GM12878 (cell line): ENCODE measurements at regions not wholly inside any gene's neighbourhood (a gene's known extent, or its start where the extent isn't known, plus 50 kb on each side); places are given as distances from the start of the nearest gene placed in this dataset.

ENCODE experiments used
- ATF7 ChIP-seq: fragments of 450-650 bp; IDR thresholded peaks from 2 replicates; pipeline ENCODE4 v1.6.1; 2016; ENCODE audit warnings: low read depth, mild to moderate bottlenecking
- BHLHE40 ChIP-seq, 2 experiments: fragments of 450-650 bp in 1 of 2; IDR thresholded peaks; 2 replicates each; pipeline ENCODE4 v1.6.1; 2011 to 2017; ENCODE audit warnings: low read depth in 2 of 2, borderline replicate concordance in 1 of 2, improper control_type of control experiment in 1 of 2, low read length in 1 of 2, mild to moderate bottlenecking in 1 of 2
- CHD2 ChIP-seq: IDR thresholded peaks from 2 replicates; pipeline ENCODE4 v1.6.1; 2011; ENCODE audit warnings: low read depth, low read length, improper control_type of control experiment, borderline replicate concordance
- JUND ChIP-seq: IDR thresholded peaks from 2 replicates; pipeline ENCODE4 v1.6.1; 2012; ENCODE audit warnings: low read depth, mild to moderate bottlenecking, low read length, improper control_type of control experiment, moderate library complexity
- TF ChIP-seq, protein P1 (sequence below), 3 experiments: IDR thresholded peaks in 2 of 3; conservative IDR thresholded peaks in 1 of 3; 2 replicates each; pipeline ENCODE4 v1.5.1; 2011; ENCODE audit warnings: low read depth in 3 of 3, low read length in 3 of 3, mild to moderate bottlenecking in 3 of 3, control low read depth in 2 of 3, moderate library complexity in 2 of 3, inconsistent platforms in 1 of 3, mixed read lengths in 1 of 3; ENCODE audit not compliant: control insufficient read depth in 2 of 3, insufficient read depth in 1 of 3; ENCODE audit errors: extremely low read depth in 1 of 3

DNA sequence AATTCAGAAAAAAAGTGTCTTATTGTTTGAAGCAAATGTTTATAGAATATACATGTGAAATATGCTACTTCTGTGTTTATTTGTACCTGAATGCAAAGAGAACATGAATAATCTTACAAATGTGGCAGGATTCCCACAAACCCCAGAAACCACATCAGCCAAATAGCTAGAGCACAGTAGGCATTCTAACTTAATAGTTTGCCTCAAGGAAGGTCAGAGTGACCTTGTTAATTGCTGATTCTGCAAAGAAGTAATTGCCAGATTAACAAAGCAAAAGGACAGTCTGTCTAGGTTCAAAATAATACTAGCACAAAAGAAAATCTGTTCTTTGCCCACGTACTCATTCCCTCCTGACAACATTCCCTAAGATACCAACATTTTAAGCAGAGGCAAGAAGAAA lies 604.0 kb downstream of the PYDC2 start:
- TF ChIP-seq JUND (no peak), CHD2 (no peak), BHLHE40 (IDR thresholded peaks at IDR 0.05; ENCODE audit: borderline replicate concordance in 1 of 2, low read depth in 2 of 2, low read length in 1 of 2) (no peak), ATF7 (no peak)
- TF ChIP-seq, protein P1, sequence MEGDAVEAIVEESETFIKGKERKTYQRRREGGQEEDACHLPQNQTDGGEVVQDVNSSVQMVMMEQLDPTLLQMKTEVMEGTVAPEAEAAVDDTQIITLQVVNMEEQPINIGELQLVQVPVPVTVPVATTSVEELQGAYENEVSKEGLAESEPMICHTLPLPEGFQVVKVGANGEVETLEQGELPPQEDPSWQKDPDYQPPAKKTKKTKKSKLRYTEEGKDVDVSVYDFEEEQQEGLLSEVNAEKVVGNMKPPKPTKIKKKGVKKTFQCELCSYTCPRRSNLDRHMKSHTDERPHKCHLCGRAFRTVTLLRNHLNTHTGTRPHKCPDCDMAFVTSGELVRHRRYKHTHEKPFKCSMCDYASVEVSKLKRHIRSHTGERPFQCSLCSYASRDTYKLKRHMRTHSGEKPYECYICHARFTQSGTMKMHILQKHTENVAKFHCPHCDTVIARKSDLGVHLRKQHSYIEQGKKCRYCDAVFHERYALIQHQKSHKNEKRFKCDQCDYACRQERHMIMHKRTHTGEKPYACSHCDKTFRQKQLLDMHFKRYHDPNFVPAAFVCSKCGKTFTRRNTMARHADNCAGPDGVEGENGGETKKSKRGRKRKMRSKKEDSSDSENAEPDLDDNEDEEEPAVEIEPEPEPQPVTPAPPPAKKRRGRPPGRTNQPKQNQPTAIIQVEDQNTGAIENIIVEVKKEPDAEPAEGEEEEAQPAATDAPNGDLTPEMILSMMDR (IDR thresholded peaks at IDR 0.05 in 2 of 3, conservative IDR thresholded peaks at IDR 0.05 in 1 of 3; ENCODE audit: control insufficient read depth in 2 of 3, extremely low read depth in 1 of 3, insufficient read depth in 1 of 3, low read depth in 3 of 3, low read length in 3 of 3): no peak
